PFSK-1 (cell line): ENCODE measurements at regions not wholly inside any gene's neighbourhood (a gene's known extent, or its start where the extent isn't known, plus 50 kb on each side); places are given as distances from the start of the nearest gene placed in this dataset.

Experiments
- FOXP2 ChIP-seq: optimal IDR thresholded peaks from 2 replicates; pipeline ENCODE3; 2011; ENCODE audit warnings: borderline replicate concordance, control low read depth, inconsistent platforms; ENCODE audit not compliant: insufficient read depth; ENCODE audit errors: extremely low read length, extremely low read depth
- POLR2AphosphoS5 ChIP-seq: IDR thresholded peaks from 2 replicates; pipeline ENCODE4 v1.6.1; 2012; ENCODE audit warnings: low read depth, mild to moderate bottlenecking, control low read depth, low read length, moderate library complexity
- REST ChIP-seq, 2 experiments: IDR thresholded peaks; 2 replicates each; pipeline versions ENCODE4 v1.6.1 to v1.8.0; 2011 to 2012; ENCODE audit warnings: low read depth in 2 of 2, low read length in 2 of 2, control low read depth in 1 of 2, inconsistent platforms in 1 of 2, mild to moderate bottlenecking in 1 of 2, moderate library complexity in 1 of 2; ENCODE audit not compliant: insufficient read depth in 1 of 2
- SIN3A ChIP-seq: IDR thresholded peaks from 2 replicates; pipeline ENCODE4 v1.6.1; 2012; ENCODE audit warnings: mild to moderate bottlenecking, low read length, moderate library complexity, borderline replicate concordance; ENCODE audit not compliant: insufficient read depth
- TAF1 ChIP-seq: IDR thresholded peaks from 2 replicates; pipeline ENCODE4 v1.6.1; 2012; ENCODE audit warnings: low read length, control low read depth, borderline replicate concordance; ENCODE audit not compliant: insufficient read depth

DNA sequence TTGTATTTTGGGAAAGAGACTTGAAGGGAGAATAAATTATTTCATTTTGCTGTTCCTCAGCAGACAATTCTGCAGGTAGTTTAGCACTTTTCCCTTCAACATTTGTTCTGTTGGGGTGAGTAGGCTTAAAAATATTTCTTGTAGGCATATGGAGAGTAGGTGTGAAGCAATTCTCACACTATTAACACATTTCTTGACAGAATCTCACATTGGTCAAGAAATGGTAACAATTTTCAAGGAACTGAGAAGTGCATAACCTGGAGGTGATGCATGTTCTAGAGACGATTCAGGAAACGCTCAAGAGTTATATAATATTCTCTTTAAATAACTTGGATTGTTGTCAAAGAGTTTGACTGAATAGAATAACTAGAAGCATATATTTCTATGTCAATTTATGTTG is 658.2 kb downstream of the STIM2 start:
- no peak for TF ChIP-seq POLR2AphosphoS5
- TF ChIP-seq SIN3A, result no peak
- TF ChIP-seq REST (IDR thresholded peaks at IDR 0.05; ENCODE audit: insufficient read depth in 1 of 2, low read depth in 2 of 2, low read length in 2 of 2), result no peak
- TF ChIP-seq FOXP2, result no peak
- TF ChIP-seq TAF1, result no peak

DNA sequence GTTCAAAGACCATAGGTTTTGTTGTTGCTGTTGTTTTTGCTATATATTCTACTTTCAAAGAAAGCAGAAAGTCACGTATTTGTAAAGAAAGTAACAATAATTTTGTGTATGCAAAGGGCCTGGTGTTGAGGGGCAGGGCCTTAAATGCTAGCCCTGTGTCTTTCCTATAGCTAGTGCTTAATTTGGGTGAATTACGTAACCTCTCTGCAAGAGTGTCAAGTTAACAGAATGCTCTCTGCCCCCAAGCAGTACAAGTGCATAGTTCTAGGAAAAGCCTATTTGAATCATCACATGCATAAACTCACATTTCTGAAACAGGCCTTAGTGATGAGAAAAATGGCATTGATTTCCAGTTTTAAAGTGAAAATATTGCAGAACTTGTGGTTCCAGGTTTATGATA is 663.6 kb downstream of the STIM2 start:
- no peak for TF ChIP-seq POLR2AphosphoS5
- TF ChIP-seq SIN3A, result no peak
- no peak for TF ChIP-seq FOXP2
- TF ChIP-seq REST (IDR thresholded peaks at IDR 0.05; ENCODE audit: insufficient read depth in 1 of 2, low read depth in 2 of 2, low read length in 2 of 2), result no peak
- TF ChIP-seq TAF1, result no peak

GRCh38 chr4:27534488-27534887 is 673.8 kb downstream of the STIM2 start:
- no peak for TF ChIP-seq REST (IDR thresholded peaks at IDR 0.05; ENCODE audit: insufficient read depth in 1 of 2, low read depth in 2 of 2, low read length in 2 of 2)

- TF ChIP-seq FOXP2 (no peak), TAF1 (no peak), REST (IDR thresholded peaks at IDR 0.05; ENCODE audit: insufficient read depth in 1 of 2, low read depth in 2 of 2, low read length in 2 of 2) (no peak), POLR2AphosphoS5 (no peak), SIN3A (no peak)
Observed at GRCh38 chr4:27568236-27568951, 707.8 kb downstream of the STIM2 start.

- TF ChIP-seq SIN3A (no peak), FOXP2 (no peak), TAF1 (no peak), POLR2AphosphoS5 (no peak), REST (IDR thresholded peaks at IDR 0.05; ENCODE audit: insufficient read depth in 1 of 2, low read depth in 2 of 2, low read length in 2 of 2) (no peak)
Observed at GRCh38 chr4:27568952-27569319, 708.3 kb downstream of the STIM2 start.
